OCI-LY7 (cell line): ENCODE measurements at regions not wholly inside any gene's neighbourhood (a gene's known extent, or its start where the extent isn't known, plus 50 kb on each side); places are given as distances from the start of the nearest gene placed in this dataset.

Source experiments
- CTCF ChIP-seq: fragments of 200-600 bp; sonication (generic); conservative IDR thresholded peaks from 2 replicates; pipeline ENCODE4 v1.5.1; 2014; ENCODE audit warnings: mild to moderate bottlenecking, antibody characterized with exemption, low read length, moderate library complexity, mixed read lengths
- EZH2phosphoT487 ChIP-seq: fragments of 200-600 bp; sonication (generic); IDR thresholded peaks from 2 replicates; pipeline ENCODE4 v1.6.1; 2018; ENCODE audit warnings: low read depth, borderline replicate concordance, mild to moderate bottlenecking, mixed run types, antibody characterized with exemption, low read length, moderate library complexity, mixed read lengths

GRCh38 chr12:118541934-118542333 is 165.6 kb downstream of the SUDS3 start:
- TF ChIP-seq CTCF (no peak), EZH2phosphoT487 (no peak)
